ENCODE measurements at regions not wholly inside any gene's neighbourhood (a gene's known extent, or its start where the extent isn't known, plus 50 kb on each side); places are given as distances from the start of the nearest gene placed in this dataset.

GRCh38 chr6:18680842-18681241 is 293.7 kb downstream of the RNF144B start:
- Histone ChIP-seq H2AFZ (ENCODE audit: control insufficient read depth, low read depth, low read length) (no peak overlapping the region), H3K4me3 (no peak overlapping the region), H3K9me3 (replicated peaks; ENCODE audit: control insufficient read depth, insufficient read depth, low read length) (no peaks in the 10 kb centered on the region), H3K9ac (ENCODE audit: control insufficient read depth, insufficient read depth, low read length) (no peak overlapping the region), H3K27ac (ENCODE audit: control insufficient read depth, insufficient read depth) (no peak overlapping the region), H4K20me1 (ENCODE audit: control insufficient read depth, insufficient read depth) (no peaks in the 10 kb centered on the region), H3K4me2 (ENCODE audit: control insufficient read depth, insufficient read depth) (no peak overlapping the region), H3K27me3 (replicated peaks in 1 of 2; ENCODE audit: control insufficient read depth in 2 of 2, insufficient read depth in 2 of 2, low read length in 1 of 2) (no peaks in the 10 kb centered on the region), H3K36me3 (ENCODE audit: control insufficient read depth in 2 of 2, insufficient read depth in 2 of 2, low read length in 1 of 2) (no peaks in the 10 kb centered on the region), H3K4me1 (ENCODE audit: control insufficient read depth, insufficient read depth, low read length) (no peaks in the 10 kb centered on the region), H3K79me2 (ENCODE audit: control insufficient read depth, insufficient read depth, low read length) (no peaks in the 10 kb centered on the region)
- DNase-seq (ENCODE audit: low read depth, low spot score) (no peak), ATAC-seq (no peak), FAIRE-seq (no peak)
- SMC1A ChIA-PET (ENCODE audit: uncharacterized antibody, unreplicated experiment) = no interaction called here
- no peak for TF ChIP-seq ZNF207 (IDR thresholded peaks at IDR 0.05; ENCODE audit: borderline replicate concordance)
- no peak for TF ChIP-seq ZBTB33 (IDR thresholded peaks at IDR 0.05)
- TF ChIP-seq MYC (IDR thresholded peaks at IDR 0.05; ENCODE audit: insufficient read depth, insufficient read length, insufficient replicate concordance, low read length, severe bottlenecking) = no peak
- TF ChIP-seq BCL11A (IDR thresholded peaks at IDR 0.05; ENCODE audit: low read depth, low read length) = no peak
- TF ChIP-seq CBX5 (IDR thresholded peaks at IDR 0.05; ENCODE audit: low read depth) = no peak
- no peak for TF ChIP-seq STAT1 (conservative IDR thresholded peaks at IDR 0.05)
- no peak for TF ChIP-seq PAX8 (IDR thresholded peaks at IDR 0.05)
- TF ChIP-seq IRF4 (IDR thresholded peaks at IDR 0.05; ENCODE audit: low read depth, low read length) = no peak
- TF ChIP-seq E4F1 (IDR thresholded peaks at IDR 0.05; ENCODE audit: borderline replicate concordance, partially characterized antibody) = no peak
- no peak for TF ChIP-seq BRCA1 (IDR thresholded peaks at IDR 0.05; ENCODE audit: low read depth, low read length)
- TF ChIP-seq SREBF1 (IDR thresholded peaks at IDR 0.05; ENCODE audit: low read length) = no peak
- no peak for TF ChIP-seq ASH2L (IDR thresholded peaks at IDR 0.05; ENCODE audit: borderline replicate concordance, low read depth)
- no peak for TF ChIP-seq SUZ12 (IDR thresholded peaks at IDR 0.05; ENCODE audit: unreplicated experiment)
- no peak for TF ChIP-seq SIN3A (IDR thresholded peaks at IDR 0.05; ENCODE audit: low read depth, low read length)
- TF ChIP-seq PML (IDR thresholded peaks at IDR 0.05; ENCODE audit: low read length) = no peak
- TF ChIP-seq RBBP5 (conservative IDR thresholded peaks at IDR 0.05) = no peak
- RAD21 ChIA-PET (ENCODE audit: unreplicated experiment) = no interaction called here
- CTCF ChIA-PET = interaction anchor here (0.5 kb wide), 1 partner anchor 1730 kb away, joined by 3 read pairs; no protein-coding TSS in a partner anchor
- POLR2A ChIA-PET = no interaction called here
- intact Hi-C loops (cut with micrococcal nuclease; ENCODE audit: unreplicated experiment) = no loop called here
- in situ Hi-C loops (cut with MboI) = no loop called here
- BruUV-seq (replicated peaks) = no TSS peak

Data from GM12878 (cell line).